ENCODE measurements at regions not wholly inside any gene's neighbourhood (a gene's known extent, or its start where the extent isn't known, plus 50 kb on each side); places are given as distances from the start of the nearest gene placed in this dataset.

DNA sequence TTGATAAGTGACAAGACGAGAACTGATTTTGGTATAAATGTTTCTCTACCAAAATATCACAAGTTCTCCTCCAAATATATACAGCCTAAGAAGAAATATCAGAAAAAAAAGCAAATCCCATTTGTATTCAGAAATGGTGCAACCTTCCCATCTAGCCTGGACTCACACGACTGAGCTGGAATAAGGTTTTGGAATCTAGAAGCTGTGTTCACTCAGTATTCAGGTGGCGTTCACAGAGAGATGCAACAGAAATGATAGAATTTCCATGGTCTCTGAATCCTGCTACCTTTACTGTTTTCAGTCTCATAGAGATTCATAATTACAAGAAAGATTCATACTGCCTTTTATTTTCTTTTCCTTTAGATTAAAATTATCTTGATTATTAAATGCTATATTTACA, 347.2 kb upstream of the TRIB2 start:
- no peak for TF ChIP-seq POLR2A (IDR thresholded peaks at IDR 0.05)
- TF ChIP-seq, protein P1, sequence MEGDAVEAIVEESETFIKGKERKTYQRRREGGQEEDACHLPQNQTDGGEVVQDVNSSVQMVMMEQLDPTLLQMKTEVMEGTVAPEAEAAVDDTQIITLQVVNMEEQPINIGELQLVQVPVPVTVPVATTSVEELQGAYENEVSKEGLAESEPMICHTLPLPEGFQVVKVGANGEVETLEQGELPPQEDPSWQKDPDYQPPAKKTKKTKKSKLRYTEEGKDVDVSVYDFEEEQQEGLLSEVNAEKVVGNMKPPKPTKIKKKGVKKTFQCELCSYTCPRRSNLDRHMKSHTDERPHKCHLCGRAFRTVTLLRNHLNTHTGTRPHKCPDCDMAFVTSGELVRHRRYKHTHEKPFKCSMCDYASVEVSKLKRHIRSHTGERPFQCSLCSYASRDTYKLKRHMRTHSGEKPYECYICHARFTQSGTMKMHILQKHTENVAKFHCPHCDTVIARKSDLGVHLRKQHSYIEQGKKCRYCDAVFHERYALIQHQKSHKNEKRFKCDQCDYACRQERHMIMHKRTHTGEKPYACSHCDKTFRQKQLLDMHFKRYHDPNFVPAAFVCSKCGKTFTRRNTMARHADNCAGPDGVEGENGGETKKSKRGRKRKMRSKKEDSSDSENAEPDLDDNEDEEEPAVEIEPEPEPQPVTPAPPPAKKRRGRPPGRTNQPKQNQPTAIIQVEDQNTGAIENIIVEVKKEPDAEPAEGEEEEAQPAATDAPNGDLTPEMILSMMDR (IDR thresholded peaks at IDR 0.05) = no peak
